Endothelial cell of umbilical vein (primary cell): ENCODE measurements at regions not wholly inside any gene's neighbourhood (a gene's known extent, or its start where the extent isn't known, plus 50 kb on each side); places are given as distances from the start of the nearest gene placed in this dataset.

ENCODE experiments used
- BruUV-seq: library from RNA; stranded (reverse); fragments of 400-500 nt; replicated peaks from 2 replicates; lab custom pipeline; 2021; lab: Mats Ljungman, UMichigan
- CTCF ChIA-PET: fragments of 300-600, 350-600 bp; sonication (Branson Sonifier 250); formaldehyde crosslinking; loops from one replicate; lab custom pipeline; 2021; ENCODE audit warnings: antibody characterized with exemption, inconsistent platforms; lab: Charles Lee
- POLR2A ChIA-PET: fragments of 300-600, 350-600 bp; sonication (Branson Sonifier 250); formaldehyde crosslinking; loops from one replicate; lab custom pipeline; 2021; ENCODE audit warnings: antibody characterized with exemption, inconsistent platforms; lab: Charles Lee
- DNase-seq: peaks from one replicate; pipeline ENCODE4 v3.0.0-alpha.2; 2011; ENCODE audit warnings: low read depth, low spot score
- FAIRE-seq: peaks from 2 replicates; lab custom pipeline; 2011; peaks lifted over from hg19 to GRCh38; lab: Jason Lieb, UNC
- H2AFZ ChIP-seq: 2 replicates; pipeline ENCODE4 v1.6.0; 2012; ENCODE audit warnings: low read depth, low read length, control low read depth, inconsistent platforms
- H3K27ac ChIP-seq: 2 replicates; pipeline ENCODE4 v1.5.1; 2011; ENCODE audit warnings: low read depth, mild to moderate bottlenecking, control low read depth, low read length, moderate library complexity; ENCODE audit not compliant: insufficient read depth
- H3K27me3 ChIP-seq, 2 experiments: 2 replicates each; pipeline versions ENCODE4 v1.6.0 to v1.6.1; 2011; ENCODE audit warnings: low read length in 2 of 2, mixed read lengths in 1 of 2; ENCODE audit not compliant: control insufficient read depth in 2 of 2, insufficient read depth in 2 of 2
- H3K36me3 ChIP-seq, 2 experiments: 2 replicates in 1 of 2; 3 replicates in 1 of 2; pipeline ENCODE4 v1.5.1; 2011; ENCODE audit warnings: low read length in 2 of 2, mild to moderate bottlenecking in 1 of 2, moderate library complexity in 1 of 2; ENCODE audit not compliant: control insufficient read depth in 2 of 2, insufficient read depth in 2 of 2; ENCODE audit errors: extremely low read depth in 1 of 2
- H3K4me1 ChIP-seq: 3 replicates; pipeline ENCODE4 v1.5.1; 2011; ENCODE audit warnings: mild to moderate bottlenecking, low read length; ENCODE audit not compliant: control insufficient read depth, insufficient read depth; ENCODE audit errors: extremely low read depth
- H3K4me2 ChIP-seq: 2 replicates; pipeline ENCODE4 v1.6.1; 2011; ENCODE audit warnings: low read length, control low read depth, mixed read lengths; ENCODE audit not compliant: insufficient read depth
- H3K4me3 ChIP-seq, 3 experiments: fragments of 200-600 bp in 1 of 3; sonication (generic), shearing (Covaris generic) in 1 of 3; replicated peaks in 1 of 3; 2 replicates each; pipeline ENCODE4 v1.5.1; 2011 to 2016; ENCODE audit warnings: control low read depth in 3 of 3, low read length in 3 of 3, mild to moderate bottlenecking in 2 of 3, inconsistent platforms in 1 of 3, low read depth in 1 of 3, moderate library complexity in 1 of 3; ENCODE audit not compliant: insufficient read depth in 1 of 3
- H3K79me2 ChIP-seq: 2 replicates; pipeline ENCODE4 v1.6.0; 2012; ENCODE audit warnings: low read length, inconsistent platforms; ENCODE audit not compliant: control insufficient read depth, insufficient read depth
- H3K9ac ChIP-seq: replicated peaks from 2 replicates; pipeline ENCODE3; 2011; ENCODE audit warnings: low read length, control low read depth; ENCODE audit not compliant: insufficient read depth; ENCODE audit errors: extremely low read depth
- H3K9me1 ChIP-seq: replicated peaks from 3 replicates; pipeline ENCODE4 v1.6.0; 2011; ENCODE audit warnings: mild to moderate bottlenecking, low read length; ENCODE audit not compliant: control insufficient read depth, insufficient read depth; ENCODE audit errors: extremely low read depth
- H3K9me3 ChIP-seq: replicated peaks from 2 replicates; pipeline ENCODE4 v1.5.1; 2012; ENCODE audit warnings: low read length, inconsistent platforms; ENCODE audit not compliant: control insufficient read depth, insufficient read depth
- H4K20me1 ChIP-seq: replicated peaks from 2 replicates; pipeline ENCODE3; 2011; ENCODE audit warnings: mild to moderate bottlenecking, low read length; ENCODE audit not compliant: control insufficient read depth, insufficient read depth; ENCODE audit errors: extremely low read depth
- EZH2 ChIP-seq: IDR thresholded peaks from 2 replicates; pipeline ENCODE4 v1.6.1; 2012; ENCODE audit warnings: borderline replicate concordance, low read depth, mild to moderate bottlenecking, moderate library complexity, low read length, inconsistent platforms; ENCODE audit not compliant: severe bottlenecking
- FOS ChIP-seq: IDR thresholded peaks from 2 replicates; pipeline ENCODE4 v1.6.1; 2011; ENCODE audit warnings: mild to moderate bottlenecking, low read length, moderate library complexity, borderline replicate concordance; ENCODE audit not compliant: insufficient read depth
- GATA2 ChIP-seq: IDR thresholded peaks from 2 replicates; pipeline ENCODE4 v1.7.0; 2011; ENCODE audit warnings: low read depth, mild to moderate bottlenecking, moderate library complexity, mixed read lengths, low read length; ENCODE audit not compliant: insufficient read length, insufficient read depth
- JUN ChIP-seq: IDR thresholded peaks from 2 replicates; pipeline ENCODE4 v1.6.1; 2011; ENCODE audit warnings: borderline replicate concordance, low read depth; ENCODE audit not compliant: insufficient read length, insufficient read depth
- POLR2A ChIP-seq: IDR thresholded peaks from 2 replicates; pipeline ENCODE4 v1.6.1; 2012; ENCODE audit warnings: low read depth, mild to moderate bottlenecking, control low read depth, low read length
- POLR2AphosphoS5 ChIP-seq: IDR thresholded peaks from 2 replicates; pipeline ENCODE4 v1.6.1; 2012; ENCODE audit warnings: low read depth, mild to moderate bottlenecking, control low read depth, low read length, moderate library complexity; ENCODE audit not compliant: insufficient read depth
- dilution Hi-C: fragments of 300-500 bp; cut with MboI; formaldehyde crosslinking; loops from one replicate; pipeline ENCODE4 v1.15.0; 2019; ENCODE audit warnings: low sequenced_read_pairs; ENCODE audit not compliant: extremely low pct_ligation_motif_present
- intact Hi-C: fragments of 100-400 bp; cut with micrococcal nuclease; formaldehyde crosslinking; loops from one replicate; pipeline ENCODE4 v1.10.0; 2022
- TF ChIP-seq, protein P1 (sequence below): IDR thresholded peaks from 2 replicates; pipeline ENCODE4 v1.6.1; 2011; ENCODE audit not compliant: insufficient read depth, insufficient read length

GRCh38 chr16:54443839-54444238 lies 157.3 kb upstream of the IRX3 start:
- dilution Hi-C loops = no loop called here
- no peak overlapping the region for H3K27ac ChIP-seq
- BruUV-seq = no TSS peak
- no peaks in the 10 kb centered on the region for H3K4me1 ChIP-seq
- H3K9me3 ChIP-seq = no peaks in the 10 kb centered on the region
- no peak for DNase-seq
- H3K4me3 ChIP-seq = no peak overlapping the region
- TF ChIP-seq JUN (no peak), FOS (no peak), GATA2 (no peak), POLR2A (no peak), EZH2 (no peak), POLR2AphosphoS5 (no peak)
- TF ChIP-seq, protein P1, sequence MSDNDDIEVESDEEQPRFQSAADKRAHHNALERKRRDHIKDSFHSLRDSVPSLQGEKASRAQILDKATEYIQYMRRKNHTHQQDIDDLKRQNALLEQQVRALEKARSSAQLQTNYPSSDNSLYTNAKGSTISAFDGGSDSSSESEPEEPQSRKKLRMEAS = no peak
- no peaks in the 10 kb centered on the region for H3K36me3 ChIP-seq
- no peak overlapping the region for H2AFZ ChIP-seq
- H3K9me1 ChIP-seq = no peaks in the 10 kb centered on the region
- FAIRE-seq = no peak
- H3K27me3 ChIP-seq = no peaks in the 10 kb centered on the region
- CTCF ChIA-PET = no interaction called here
- H3K4me2 ChIP-seq = no peak overlapping the region
- no peaks in the 10 kb centered on the region for H4K20me1 ChIP-seq
- no peak overlapping the region for H3K9ac ChIP-seq
- intact Hi-C loops = no loop called here
- no peaks in the 10 kb centered on the region for H3K79me2 ChIP-seq
- POLR2A ChIA-PET = no interaction called here

DNA sequence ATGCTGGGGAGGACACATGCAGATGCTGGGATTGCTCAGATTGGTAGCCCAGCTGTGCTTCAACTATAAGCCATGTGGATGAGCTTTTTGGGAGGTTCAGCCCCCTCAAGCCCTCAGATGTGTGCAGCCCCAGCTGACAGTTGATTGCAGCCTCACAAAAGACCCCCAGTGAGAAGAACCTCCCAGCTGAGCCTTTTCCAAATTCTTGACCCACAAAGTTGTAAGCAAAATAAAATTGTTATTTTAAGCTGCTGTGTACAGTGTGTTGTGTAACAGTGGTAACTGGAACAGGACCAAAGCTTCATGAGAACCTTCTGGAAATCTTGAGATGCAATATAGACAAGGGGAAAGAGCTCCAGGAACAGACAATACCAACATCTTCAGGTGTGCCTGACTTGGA lies 156.8 kb upstream of the IRX3 start:
- no peaks in the 10 kb centered on the region for H3K4me1 ChIP-seq
- no peak overlapping the region for H3K4me3 ChIP-seq
- BruUV-seq = no TSS peak
- H2AFZ ChIP-seq = no peak overlapping the region
- no peak overlapping the region for H3K4me2 ChIP-seq
- H3K27ac ChIP-seq = no peak overlapping the region
- TF ChIP-seq GATA2 = no peak
- no peak for TF ChIP-seq EZH2
- H3K9me3 ChIP-seq = no peaks in the 10 kb centered on the region
- no peaks in the 10 kb centered on the region for H3K9me1 ChIP-seq
- no peaks in the 10 kb centered on the region for H3K36me3 ChIP-seq
- ChIA-PET POLR2A (no interaction called here), CTCF (no interaction called here)
- no peak overlapping the region for H3K9ac ChIP-seq
- DNase-seq (no peak), FAIRE-seq (no peak)
- dilution Hi-C loops = no loop called here
- H3K27me3 ChIP-seq = no peaks in the 10 kb centered on the region
- intact Hi-C loops = no loop called here
- no peaks in the 10 kb centered on the region for H4K20me1 ChIP-seq
- H3K79me2 ChIP-seq = no peaks in the 10 kb centered on the region
